HS-5 (cell line): ENCODE measurements at regions not wholly inside any gene's neighbourhood (a gene's known extent, or its start where the extent isn't known, plus 50 kb on each side); places are given as distances from the start of the nearest gene placed in this dataset.
"Not testable (repeated sequence)": the region's sequence is repeated elsewhere in the genome, so short reads cannot be mapped to it uniquely, and the experiment has no call there.

ENCODE experiments used
- DNase-seq: peaks from one replicate; pipeline ENCODE4 v3.0.0-alpha.2; 2012; ENCODE audit warnings: low read depth

DNA sequence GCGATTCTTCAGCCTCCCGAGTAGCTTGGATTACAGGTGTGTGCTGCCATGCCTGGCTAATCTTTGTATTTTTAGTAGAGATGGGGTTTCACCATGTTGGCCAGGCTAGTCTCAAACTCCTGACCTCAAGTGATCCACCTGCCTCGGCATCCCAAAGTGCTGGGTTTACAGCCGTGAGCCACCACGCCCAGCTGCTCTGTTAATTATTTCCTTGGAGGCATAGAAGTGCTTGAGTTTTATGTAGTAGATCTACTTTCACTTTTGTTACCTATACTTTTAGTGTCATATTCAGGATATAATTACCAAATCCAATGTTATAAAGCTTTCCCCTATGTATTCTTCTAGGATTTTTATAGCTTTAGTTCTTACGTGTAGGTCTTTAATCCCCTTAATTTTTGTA lies 1093.0 kb downstream of the GATA3 start:
- DNase-seq = no peak

GRCh38 chr10:9149134-9149533 lies 1094.6 kb downstream of the GATA3 start:
- DNase-seq = no peak

GRCh38 chr10:9153057-9153456 lies 1098.6 kb downstream of the GATA3 start:
- DNase-seq = not testable (repeated sequence)

- DNase-seq = no peak
Measured at GRCh38 chr10:9157656-9158055, 1103.2 kb downstream of the GATA3 start.

DNA sequence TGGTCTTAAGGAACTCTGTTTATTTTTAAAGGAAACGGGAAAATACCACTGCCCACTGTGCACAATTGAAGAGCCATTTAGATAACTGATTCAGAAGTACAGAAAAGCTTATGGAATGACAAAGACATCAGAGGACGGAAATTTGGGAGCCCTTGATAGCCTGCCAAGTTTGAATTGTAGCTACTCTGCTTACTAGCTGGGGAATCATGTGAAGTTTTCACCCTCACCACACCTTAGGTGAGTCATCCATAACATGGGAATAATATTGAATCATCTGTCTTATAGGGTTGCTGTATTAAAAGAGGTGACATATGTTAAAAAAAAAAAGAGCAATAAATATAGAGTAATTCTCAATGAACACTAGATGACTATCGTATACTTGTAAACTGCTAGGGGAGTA lies 1104.2 kb downstream of the GATA3 start:
- no peak for DNase-seq

DNA sequence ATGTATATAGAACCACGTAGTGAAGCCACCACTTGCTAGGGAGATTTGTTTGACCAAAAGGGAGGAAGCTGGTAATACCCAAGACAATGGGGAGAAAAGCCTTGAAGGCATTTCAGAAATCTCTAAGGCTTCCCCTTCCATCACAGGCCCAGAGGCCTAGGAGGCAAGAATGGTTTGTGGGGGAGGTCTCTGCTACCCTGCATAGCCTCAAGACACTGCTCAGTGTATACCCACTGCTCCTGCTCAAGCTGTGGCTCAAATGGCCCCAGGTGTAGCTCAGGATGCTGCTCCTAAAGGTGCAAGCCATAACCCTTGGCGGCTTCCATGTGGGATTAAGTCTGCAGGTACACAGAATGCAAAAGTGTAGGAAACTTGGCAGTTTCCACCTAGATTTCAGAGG lies 1105.8 kb downstream of the GATA3 start:
- no peak for DNase-seq

- DNase-seq = no peak
Measured at GRCh38 chr10:9163699-9164098, 1109.2 kb downstream of the GATA3 start.

- DNase-seq = no peak
Measured at GRCh38 chr10:9166770-9167169, 1112.3 kb downstream of the GATA3 start.

- DNase-seq = no peak
Measured at GRCh38 chr10:9172276-9172675, 1117.8 kb downstream of the GATA3 start.

GRCh38 chr10:9175200-9175599 lies 1120.7 kb downstream of the GATA3 start:
- DNase-seq = no peak

DNA sequence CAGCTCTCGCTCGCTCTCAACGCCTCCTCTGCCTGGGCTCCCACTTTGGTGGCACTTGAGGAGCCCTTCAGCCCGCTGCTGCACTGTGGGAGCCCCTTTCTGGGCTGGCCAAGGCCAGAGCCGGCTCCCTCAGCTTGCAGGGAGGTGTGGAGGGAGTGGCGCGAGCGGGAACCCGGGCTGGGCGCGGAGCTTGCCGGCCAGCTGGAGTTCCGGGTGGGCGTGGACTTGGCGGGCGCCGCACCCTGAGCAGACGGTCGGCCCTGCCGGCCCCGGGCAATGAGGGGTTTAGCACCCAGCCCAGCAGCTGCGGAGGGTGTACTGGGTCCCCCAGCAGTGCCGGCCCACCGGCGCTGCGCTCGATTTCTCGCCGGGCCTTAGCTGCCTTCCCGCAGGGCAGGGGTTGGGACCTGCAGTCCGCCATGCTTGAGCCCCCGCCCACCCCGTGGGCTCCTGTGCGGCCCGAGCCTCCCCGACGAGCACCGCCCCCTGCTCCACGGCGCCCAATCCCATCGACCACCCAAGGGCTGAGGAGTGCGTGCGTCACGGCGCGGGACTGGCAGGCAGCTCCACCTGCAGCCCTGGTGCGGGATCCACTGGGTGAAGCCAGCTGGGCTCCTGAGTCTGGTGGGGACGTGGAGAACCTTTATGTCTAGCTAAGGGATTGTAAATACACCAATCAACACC lies 1128.9 kb downstream of the GATA3 start:
- not testable (repeated sequence) for DNase-seq

DNA sequence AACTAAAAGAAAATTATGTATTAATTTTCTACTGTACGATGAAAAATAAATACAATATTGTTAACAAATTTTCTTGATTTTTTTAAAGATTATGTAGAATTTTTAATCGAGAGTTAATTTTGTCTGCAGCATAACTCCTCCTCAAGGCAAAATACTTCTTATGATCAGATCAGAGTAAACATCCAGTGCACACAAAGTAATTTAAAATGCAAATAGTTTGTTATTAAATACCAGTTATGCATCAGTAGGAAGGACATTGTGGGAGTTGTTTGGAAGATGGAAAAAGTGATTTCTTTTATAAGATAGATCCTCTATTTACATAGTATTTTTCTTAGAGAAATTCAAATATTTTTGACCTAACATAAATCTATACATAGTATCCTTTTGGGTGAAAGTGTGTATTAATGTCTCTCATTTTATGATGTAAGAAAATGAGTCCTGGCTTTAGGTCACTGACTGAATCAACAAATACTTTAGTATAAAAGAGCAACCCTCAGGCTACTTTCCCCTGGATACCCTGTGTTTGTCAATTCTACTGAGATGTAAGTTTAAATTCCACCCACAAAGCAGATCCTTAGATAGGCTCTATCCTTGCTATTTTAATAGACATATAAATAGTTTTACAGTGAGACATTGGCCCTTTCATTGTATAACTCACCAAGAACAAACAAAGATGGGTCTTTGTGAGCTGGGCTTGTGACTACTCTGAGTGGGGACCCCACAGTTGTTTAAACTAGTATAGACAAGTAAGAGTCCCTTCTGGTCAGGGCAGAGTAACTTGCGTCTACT lies 1133.7 kb downstream of the GATA3 start:
- DNase-seq = no peak

DNA sequence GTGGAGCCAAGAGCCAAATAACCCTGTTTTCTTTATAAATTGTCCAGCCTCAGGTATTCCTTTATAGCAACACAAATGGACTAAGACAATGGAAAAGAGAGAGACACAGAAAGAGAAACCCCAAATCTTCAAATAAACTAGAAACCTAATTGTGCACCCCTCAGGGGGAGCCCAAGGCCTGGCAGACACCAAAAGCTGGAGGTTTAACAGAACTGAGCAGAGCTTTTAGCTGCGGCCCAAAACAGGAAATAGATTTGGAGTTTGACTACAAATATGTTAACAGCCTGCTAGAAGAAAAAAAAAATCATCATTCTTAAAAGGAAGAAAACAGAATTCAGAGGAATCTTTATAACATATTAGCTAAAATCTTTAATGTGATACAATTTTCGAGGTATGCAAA lies 1135.0 kb downstream of the GATA3 start:
- no peak for DNase-seq

GRCh38 chr10:9193120-9193519 lies 1138.6 kb downstream of the GATA3 start:
- no peak for DNase-seq

DNA sequence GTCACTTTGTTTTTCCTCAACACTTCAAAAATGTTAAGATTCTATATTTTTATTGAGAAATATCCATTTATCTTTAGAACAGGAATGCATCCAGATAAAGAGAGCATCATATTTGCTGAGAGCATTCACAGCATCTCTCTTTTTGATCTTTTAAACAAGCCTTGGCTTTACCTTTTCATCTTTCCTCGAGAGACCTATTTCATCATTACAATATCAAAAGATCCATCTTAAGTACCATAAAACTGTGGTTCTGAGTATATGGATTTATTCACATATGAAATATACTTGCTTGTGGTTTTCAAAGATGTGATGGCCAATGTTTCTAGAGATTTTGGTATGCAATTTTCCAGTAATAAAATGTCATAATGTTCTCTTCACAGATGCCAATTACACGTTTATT lies 1140.9 kb downstream of the GATA3 start:
- DNase-seq = no peak

- DNase-seq = peak; percentile 33
Measured at GRCh38 chr10:9198611-9199010, 1144.1 kb downstream of the GATA3 start.

DNA sequence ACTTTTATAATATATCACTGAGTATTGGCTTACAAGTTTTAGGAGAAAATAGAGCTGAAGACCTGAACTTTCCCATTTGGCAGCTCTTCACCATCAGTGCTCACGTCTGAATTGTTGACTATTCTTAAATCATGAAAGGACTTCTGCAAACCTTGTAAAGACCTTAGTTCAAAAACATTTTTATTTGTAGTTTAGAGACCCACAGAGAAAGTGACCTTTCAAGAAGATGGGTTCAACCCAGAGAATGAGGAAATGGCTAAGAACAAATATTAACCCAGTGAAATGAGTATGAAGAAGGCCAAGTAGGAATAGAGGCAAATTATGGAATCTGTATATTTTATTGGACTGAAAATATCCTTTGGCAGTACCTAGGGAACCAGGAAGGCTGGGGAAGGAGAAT lies 1151.1 kb downstream of the GATA3 start:
- DNase-seq = no peak

GRCh38 chr10:9209105-9209798 lies 1154.8 kb downstream of the GATA3 start:
- peak; percentile 2 for DNase-seq

DNA sequence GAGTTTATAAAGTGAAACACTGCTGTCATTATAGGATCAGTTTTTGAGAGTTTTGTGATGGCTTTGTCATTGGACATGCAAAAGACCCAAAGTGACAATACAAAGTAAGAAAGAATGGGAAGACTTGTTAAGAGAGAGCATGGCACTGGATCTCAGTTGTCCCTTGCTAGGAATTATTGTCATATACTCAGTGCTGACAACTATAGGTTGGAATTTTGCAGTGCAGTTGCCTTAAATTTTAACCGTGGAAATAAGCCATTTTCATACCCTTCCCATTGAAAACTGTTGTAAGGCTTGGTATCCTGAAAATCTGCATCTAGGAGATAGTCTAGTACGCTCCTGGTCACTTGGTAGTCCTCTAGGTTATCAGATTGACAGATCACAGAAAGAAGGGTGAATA lies 1156.7 kb downstream of the GATA3 start:
- no peak for DNase-seq

DNA sequence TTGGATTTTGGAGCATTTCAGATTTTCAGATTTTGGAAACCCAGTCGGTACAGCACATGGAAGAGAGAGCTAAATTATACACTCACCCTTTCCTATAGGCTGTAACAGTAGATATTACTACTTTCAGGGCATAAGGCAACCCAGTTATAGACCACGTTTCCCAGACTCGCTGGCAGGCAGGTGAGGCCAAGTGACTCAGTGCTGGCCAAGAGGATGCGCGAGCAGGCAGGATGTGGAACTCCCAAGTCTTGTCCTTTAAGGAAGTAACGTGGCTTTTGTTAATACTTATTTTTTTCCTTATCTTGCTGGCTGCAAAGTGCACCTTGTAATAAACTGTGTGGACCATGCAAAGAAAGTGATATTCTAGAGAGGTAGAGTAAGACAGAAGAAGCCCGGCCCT lies 1160.1 kb downstream of the GATA3 start:
- DNase-seq = no peak

- DNase-seq = no peak
Measured at GRCh38 chr10:9215121-9215520, 1160.6 kb downstream of the GATA3 start.

DNA sequence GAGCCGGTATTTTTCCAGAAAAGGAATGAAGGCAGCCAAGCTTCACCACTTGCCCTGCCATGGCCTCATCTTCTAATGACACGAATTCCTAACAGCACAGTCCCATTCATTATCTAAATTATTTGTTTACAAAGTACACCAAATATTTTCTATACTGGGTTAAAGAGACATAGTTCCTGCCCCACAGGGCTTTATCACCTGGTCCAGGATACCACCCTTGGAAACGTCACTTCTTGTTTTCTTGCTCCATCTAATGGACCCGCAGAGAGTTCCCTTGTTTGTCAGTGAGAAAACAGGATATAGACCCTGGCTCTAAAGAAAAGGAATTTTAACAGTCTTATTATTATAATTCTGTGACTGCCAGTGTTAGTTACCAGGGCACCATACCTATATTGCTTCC lies 1165.4 kb downstream of the GATA3 start:
- DNase-seq = no peak

- no peak for DNase-seq
Measured at GRCh38 chr10:9222917-9223316, 1168.4 kb downstream of the GATA3 start.
